ENCODE measurements at regions not wholly inside any gene's neighbourhood (a gene's known extent, or its start where the extent isn't known, plus 50 kb on each side); places are given as distances from the start of the nearest gene placed in this dataset.

DNA sequence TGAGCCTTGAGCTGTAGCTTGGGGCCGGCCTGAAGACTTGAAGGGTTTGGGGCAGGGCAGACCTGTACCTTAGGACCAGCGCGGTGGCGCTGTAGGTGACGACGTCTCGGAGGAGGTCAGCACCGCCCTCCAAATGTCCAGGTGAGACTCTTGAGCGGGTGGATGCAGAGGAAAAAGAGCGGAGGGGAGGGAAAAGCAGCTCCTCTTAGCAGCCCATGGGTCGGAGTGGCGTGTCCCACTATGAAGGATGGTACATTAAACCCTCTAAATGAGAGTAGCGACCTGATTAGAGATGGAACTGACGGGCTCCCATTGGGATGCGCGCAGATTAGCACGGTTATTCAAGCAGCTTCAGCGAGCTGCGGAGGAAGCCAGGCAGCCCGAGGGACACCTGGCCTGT lies 77.0 kb upstream of the MAP1LC3B2 start:
- Histone ChIP-seq H3K36me3 (no peaks in the 10 kb centered on the region), H3K4me1 (no peaks in the 10 kb centered on the region), H3K27me3 (no peaks in the 10 kb centered on the region), H3K4me3 (no peak overlapping the region), H3K27ac (no peak overlapping the region), H3K9me3 (peaks cover 0 to 4% of the 10 kb centered on the region in 2 donors)
- DNase-seq (ENCODE audit: low spot score in 2 of 2) = no peak
- intact Hi-C loops (cut with DNase I; ENCODE audit: low total_unique reads) = loop anchor here (10.0 kb wide), 1 partner anchor 973 kb away; no protein-coding TSS in a partner anchor
- TF ChIP-seq CTCF (IDR thresholded peaks at IDR 0.05) = no peak
- TF ChIP-seq POLR2AphosphoS5 (IDR thresholded peaks at IDR 0.05) = no peak
- TF ChIP-seq POLR2A (IDR thresholded peaks at IDR 0.05) = no peak

DNA sequence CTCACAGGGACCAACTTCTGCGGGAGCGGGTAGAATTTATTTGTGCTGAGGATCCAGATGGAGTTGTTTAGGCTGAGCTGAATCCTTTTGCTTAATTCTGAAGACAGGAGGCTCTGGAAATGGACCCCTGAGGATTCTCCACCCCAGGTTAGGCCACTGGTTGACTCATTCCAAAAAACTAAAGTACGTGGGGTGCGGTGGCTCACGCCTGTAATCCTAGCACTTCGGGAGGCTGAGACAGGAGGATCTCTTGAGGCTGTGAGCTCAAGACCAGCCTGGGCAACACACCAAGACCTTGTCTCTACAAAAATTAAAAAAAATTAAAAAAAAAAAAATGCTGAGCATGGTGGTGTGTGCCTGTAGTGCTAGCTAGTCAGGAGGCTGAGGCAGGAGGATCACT lies 76.3 kb upstream of the MAP1LC3B2 start:
- TF ChIP-seq POLR2AphosphoS5 (IDR thresholded peaks at IDR 0.05) (no peak), CTCF (IDR thresholded peaks at IDR 0.05) (no peak), POLR2A (IDR thresholded peaks at IDR 0.05) (no peak)
- no peak for DNase-seq (ENCODE audit: low spot score in 2 of 2)
- Histone ChIP-seq H3K4me3 (no peak overlapping the region), H3K4me1 (no peaks in the 10 kb centered on the region), H3K9me3 (peaks cover 0 to 9% of the 10 kb centered on the region in 2 donors), H3K27ac (no peak overlapping the region), H3K36me3 (no peaks in the 10 kb centered on the region), H3K27me3 (no peaks in the 10 kb centered on the region)
- intact Hi-C loops (cut with DNase I; ENCODE audit: low total_unique reads) = loop anchor here (10.0 kb wide), 1 partner anchor 972 kb away; no protein-coding TSS in a partner anchor

DNA sequence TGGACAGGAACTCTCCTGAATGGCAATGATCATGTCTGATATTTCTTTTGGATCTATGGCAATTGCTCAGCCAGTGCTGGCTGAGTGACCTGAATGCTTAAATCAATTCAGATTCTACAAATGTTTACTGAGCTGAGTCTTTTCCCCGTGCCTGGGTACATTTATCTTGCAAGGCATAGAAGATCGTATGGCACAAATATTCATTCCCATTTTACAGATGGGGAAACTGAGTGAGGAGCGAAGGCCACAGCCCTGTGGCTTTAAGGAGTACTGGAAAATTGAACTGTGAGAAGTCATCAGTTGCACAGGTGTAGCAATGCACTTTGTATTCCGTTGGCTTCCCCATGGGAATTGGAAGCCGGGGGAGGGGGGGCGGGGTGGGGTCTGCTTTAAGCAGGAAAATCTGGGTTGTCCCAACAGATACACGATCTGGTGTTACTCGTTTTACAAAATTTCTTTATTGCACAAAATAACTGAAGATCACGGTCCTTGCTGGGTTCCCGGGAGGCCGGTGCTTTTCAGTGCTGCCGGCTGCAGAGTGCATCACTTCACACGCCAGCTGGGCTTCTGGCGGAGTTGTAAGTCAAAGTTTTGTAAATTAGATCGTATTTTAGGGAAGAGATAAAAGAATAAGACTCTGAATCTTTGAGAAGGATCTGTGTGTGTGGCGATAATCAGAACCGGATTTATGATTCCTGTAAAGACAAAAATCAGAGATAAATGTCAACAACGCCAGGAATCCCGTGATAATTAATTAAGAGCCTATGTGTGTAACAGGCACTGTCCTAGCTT lies 75.0 kb upstream of the MAP1LC3B2 start:
- H3K4me1 ChIP-seq = no peaks in the 10 kb centered on the region
- no peak for TF ChIP-seq CTCF (IDR thresholded peaks at IDR 0.05)
- no peak for TF ChIP-seq POLR2AphosphoS5 (IDR thresholded peaks at IDR 0.05)
- TF ChIP-seq POLR2A (IDR thresholded peaks at IDR 0.05) = no peak
- DNase-seq (ENCODE audit: low spot score in 2 of 2) = no peak
- no peak overlapping the region for H3K27ac ChIP-seq
- no peak overlapping the region for H3K4me3 ChIP-seq
- H3K9me3 ChIP-seq = peaks cover 4 to 9% of the 10 kb centered on the region in 2 donors
- intact Hi-C loops (cut with DNase I; ENCODE audit: low total_unique reads) = loop anchor here (10.0 kb wide), 1 partner anchor 971 kb away; no protein-coding TSS in a partner anchor
- no peaks in the 10 kb centered on the region for H3K36me3 ChIP-seq
- H3K27me3 ChIP-seq = no peaks in the 10 kb centered on the region

GRCh38 chr12:116484807-116485206 lies 74.4 kb upstream of the MAP1LC3B2 start:
- H3K27ac ChIP-seq = no peak overlapping the region
- DNase-seq (ENCODE audit: low spot score in 2 of 2) = no peak

More at GRCh38 chr12:116484807-116485206, 74.4 kb upstream of the MAP1LC3B2 start:
- no peak overlapping the region for H3K4me3 ChIP-seq
- H3K9me3 ChIP-seq = peaks cover 4 to 9% of the 10 kb centered on the region in 2 donors
- H3K27me3 ChIP-seq = no peaks in the 10 kb centered on the region
- no peaks in the 10 kb centered on the region for H3K36me3 ChIP-seq
- intact Hi-C loops (cut with DNase I; ENCODE audit: low total_unique reads) = loop anchor here (10.0 kb wide), 1 partner anchor 970 kb away; no protein-coding TSS in a partner anchor
- TF ChIP-seq POLR2A (IDR thresholded peaks at IDR 0.05) = no peak
- no peak for TF ChIP-seq POLR2AphosphoS5 (IDR thresholded peaks at IDR 0.05)
- TF ChIP-seq CTCF (IDR thresholded peaks at IDR 0.05) = no peak
- no peaks in the 10 kb centered on the region for H3K4me1 ChIP-seq

Measured in breast epithelium (tissue), 4 donors.